GM13977 (cell line): ENCODE measurements at regions not wholly inside any gene's neighbourhood (a gene's known extent, or its start where the extent isn't known, plus 50 kb on each side); places are given as distances from the start of the nearest gene placed in this dataset.

Source experiments
- DNase-seq: peaks from one replicate; pipeline ENCODE4 v3.0.0; 2012; ENCODE audit warnings: low spot score
- CTCF ChIP-seq: IDR thresholded peaks from 2 replicates; pipeline ENCODE4 v1.5.1; 2012; ENCODE audit warnings: mild to moderate bottlenecking, control low read depth; ENCODE audit not compliant: insufficient read depth; ENCODE audit errors: extremely low read depth, missing control alignments
- in situ Hi-C: fragments of 300-500 bp; cut with MboI; formaldehyde crosslinking; loops from one replicate; pipeline ENCODE4 v1.12.0; 2022; ENCODE audit warnings: low sequenced_read_pairs, low pct_unique_long_range_greater_than_20kb, mixed read lengths, inconsistent platforms; ENCODE audit not compliant: unreplicated experiment

GRCh38 chrX:25600776-25601175 is 537.4 kb upstream of the MAGEB18 start:
- in situ Hi-C loops = no loop called here
- TF ChIP-seq CTCF = no peak
- DNase-seq = no peak

GRCh38 chrX:25601323-25601722 is 536.8 kb upstream of the MAGEB18 start:
- no peak for DNase-seq
- in situ Hi-C loops = no loop called here
- TF ChIP-seq CTCF = no peak

- no peak for DNase-seq
- TF ChIP-seq CTCF = no peak
Observed at GRCh38 chrX:25618248-25618647, 519.9 kb upstream of the MAGEB18 start.

GRCh38 chrX:25640276-25640675 is 497.9 kb upstream of the MAGEB18 start:
- DNase-seq = no peak
- in situ Hi-C loops = no loop called here
- no peak for TF ChIP-seq CTCF

More at GRCh38 chrX:25618248-25618647, 519.9 kb upstream of the MAGEB18 start:
- in situ Hi-C loops = no loop called here

GRCh38 chrX:25646156-25646555 is 492.0 kb upstream of the MAGEB18 start:
- DNase-seq = no peak
- TF ChIP-seq CTCF = no peak
- in situ Hi-C loops = no loop called here

- no peak for DNase-seq
- in situ Hi-C loops = no loop called here
- no peak for TF ChIP-seq CTCF
Observed at GRCh38 chrX:25648790-25649189, 489.4 kb upstream of the MAGEB18 start.
